Breast epithelium (tissue), 3 donors: ENCODE measurements at regions not wholly inside any gene's neighbourhood (a gene's known extent, or its start where the extent isn't known, plus 50 kb on each side); places are given as distances from the start of the nearest gene placed in this dataset.

ENCODE experiments used
- POLR2A ChIP-seq: fragments of 450-650 bp; IDR thresholded peaks from one replicate; pipeline ENCODE4 v1.6.1; 2016; ENCODE audit warnings: antibody characterized with exemption, mild to moderate bottlenecking, moderate library complexity
- TF ChIP-seq, protein P1 (sequence below), 3 donors: fragments of 450-650 bp; IDR thresholded peaks; one replicate each; pipeline ENCODE4 v1.5.1; 2016 to 2017; ENCODE audit warnings: antibody characterized with exemption in 3 of 3, mild to moderate bottlenecking in 3 of 3, moderate library complexity in 3 of 3

DNA sequence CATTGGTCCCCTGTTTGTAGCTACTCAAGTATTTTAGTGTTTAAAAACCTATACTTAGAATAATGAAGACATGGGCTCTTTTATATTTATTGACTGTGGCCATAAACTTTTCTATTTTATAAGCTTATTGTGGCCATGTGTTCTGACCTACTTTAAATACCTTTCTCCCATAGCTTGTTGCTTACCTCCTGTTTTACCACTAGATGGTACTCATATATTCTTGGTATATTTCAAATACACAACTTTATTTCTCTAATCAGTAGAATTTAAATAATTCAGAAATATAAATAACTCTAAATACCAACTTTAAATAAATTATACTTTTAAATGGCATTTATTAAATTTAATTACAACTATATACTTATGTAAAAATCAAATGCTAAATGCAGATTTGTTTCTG lies 498.0 kb downstream of the PRDM9 start:
- no peak for TF ChIP-seq POLR2A
- TF ChIP-seq, protein P1, sequence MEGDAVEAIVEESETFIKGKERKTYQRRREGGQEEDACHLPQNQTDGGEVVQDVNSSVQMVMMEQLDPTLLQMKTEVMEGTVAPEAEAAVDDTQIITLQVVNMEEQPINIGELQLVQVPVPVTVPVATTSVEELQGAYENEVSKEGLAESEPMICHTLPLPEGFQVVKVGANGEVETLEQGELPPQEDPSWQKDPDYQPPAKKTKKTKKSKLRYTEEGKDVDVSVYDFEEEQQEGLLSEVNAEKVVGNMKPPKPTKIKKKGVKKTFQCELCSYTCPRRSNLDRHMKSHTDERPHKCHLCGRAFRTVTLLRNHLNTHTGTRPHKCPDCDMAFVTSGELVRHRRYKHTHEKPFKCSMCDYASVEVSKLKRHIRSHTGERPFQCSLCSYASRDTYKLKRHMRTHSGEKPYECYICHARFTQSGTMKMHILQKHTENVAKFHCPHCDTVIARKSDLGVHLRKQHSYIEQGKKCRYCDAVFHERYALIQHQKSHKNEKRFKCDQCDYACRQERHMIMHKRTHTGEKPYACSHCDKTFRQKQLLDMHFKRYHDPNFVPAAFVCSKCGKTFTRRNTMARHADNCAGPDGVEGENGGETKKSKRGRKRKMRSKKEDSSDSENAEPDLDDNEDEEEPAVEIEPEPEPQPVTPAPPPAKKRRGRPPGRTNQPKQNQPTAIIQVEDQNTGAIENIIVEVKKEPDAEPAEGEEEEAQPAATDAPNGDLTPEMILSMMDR (IDR thresholded peaks at IDR 0.05) = no peak
